GM12878 (cell line): ENCODE measurements at regions not wholly inside any gene's neighbourhood (a gene's known extent, or its start where the extent isn't known, plus 50 kb on each side); places are given as distances from the start of the nearest gene placed in this dataset.

Experiments used
- ESRRA ChIP-seq: IDR thresholded peaks from 2 replicates; pipeline ENCODE4 v1.6.1; 2012; ENCODE audit warnings: mild to moderate bottlenecking, low read length, improper control_type of control experiment
- EZH2 ChIP-seq: IDR thresholded peaks from 2 replicates; pipeline ENCODE4 v1.6.1; 2012; ENCODE audit warnings: low read depth, mild to moderate bottlenecking, control low read depth, inconsistent platforms, low read length, borderline replicate concordance; ENCODE audit not compliant: control insufficient read depth
- GATAD2B ChIP-seq: fragments of 450-650 bp; conservative IDR thresholded peaks from 2 replicates; pipeline ENCODE4 v1.6.1; 2017; ENCODE audit warnings: low read depth, mild to moderate bottlenecking, moderate library complexity
- POLR2A ChIP-seq: IDR thresholded peaks from 2 replicates; pipeline ENCODE4 v1.6.1; 2011; ENCODE audit warnings: low read depth, mild to moderate bottlenecking, low read length
- POLR2AphosphoS5 ChIP-seq: IDR thresholded peaks from 2 replicates; pipeline ENCODE4 v1.6.1; 2011; ENCODE audit warnings: mild to moderate bottlenecking, low read length, inconsistent platforms
- TF ChIP-seq, protein P1 (sequence below), 3 experiments: IDR thresholded peaks in 2 of 3; conservative IDR thresholded peaks in 1 of 3; 2 replicates each; pipeline ENCODE4 v1.5.1; 2011; ENCODE audit warnings: low read depth in 3 of 3, low read length in 3 of 3, mild to moderate bottlenecking in 3 of 3, control low read depth in 2 of 3, moderate library complexity in 2 of 3, inconsistent platforms in 1 of 3, mixed read lengths in 1 of 3; ENCODE audit not compliant: control insufficient read depth in 2 of 3, insufficient read depth in 1 of 3; ENCODE audit errors: extremely low read depth in 1 of 3

DNA sequence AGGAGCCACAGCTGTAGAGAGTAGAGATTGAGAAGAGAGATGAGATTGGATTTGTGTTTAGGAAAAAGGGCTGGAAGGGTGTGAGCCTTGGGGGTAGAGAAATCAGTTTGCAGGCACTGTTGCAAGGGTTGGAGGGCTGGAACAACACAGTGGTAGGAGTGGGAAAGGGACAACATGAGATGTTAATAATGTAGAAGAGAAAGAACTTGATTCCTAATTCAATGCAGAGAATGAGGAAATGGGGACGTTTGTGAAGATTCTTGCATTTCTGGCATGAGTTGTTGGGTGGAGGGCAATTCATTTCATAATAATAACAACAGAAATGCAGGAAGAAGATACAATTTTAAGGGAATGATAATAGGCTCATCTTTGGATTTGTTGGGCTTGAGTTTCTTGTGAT, 141.4 kb upstream of the TBX18 start:
- no peak for TF ChIP-seq GATAD2B
- TF ChIP-seq POLR2A, result no peak
- no peak for TF ChIP-seq ESRRA
- TF ChIP-seq EZH2, result no peak
- no peak for TF ChIP-seq POLR2AphosphoS5
- TF ChIP-seq, protein P1, sequence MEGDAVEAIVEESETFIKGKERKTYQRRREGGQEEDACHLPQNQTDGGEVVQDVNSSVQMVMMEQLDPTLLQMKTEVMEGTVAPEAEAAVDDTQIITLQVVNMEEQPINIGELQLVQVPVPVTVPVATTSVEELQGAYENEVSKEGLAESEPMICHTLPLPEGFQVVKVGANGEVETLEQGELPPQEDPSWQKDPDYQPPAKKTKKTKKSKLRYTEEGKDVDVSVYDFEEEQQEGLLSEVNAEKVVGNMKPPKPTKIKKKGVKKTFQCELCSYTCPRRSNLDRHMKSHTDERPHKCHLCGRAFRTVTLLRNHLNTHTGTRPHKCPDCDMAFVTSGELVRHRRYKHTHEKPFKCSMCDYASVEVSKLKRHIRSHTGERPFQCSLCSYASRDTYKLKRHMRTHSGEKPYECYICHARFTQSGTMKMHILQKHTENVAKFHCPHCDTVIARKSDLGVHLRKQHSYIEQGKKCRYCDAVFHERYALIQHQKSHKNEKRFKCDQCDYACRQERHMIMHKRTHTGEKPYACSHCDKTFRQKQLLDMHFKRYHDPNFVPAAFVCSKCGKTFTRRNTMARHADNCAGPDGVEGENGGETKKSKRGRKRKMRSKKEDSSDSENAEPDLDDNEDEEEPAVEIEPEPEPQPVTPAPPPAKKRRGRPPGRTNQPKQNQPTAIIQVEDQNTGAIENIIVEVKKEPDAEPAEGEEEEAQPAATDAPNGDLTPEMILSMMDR (IDR thresholded peaks at IDR 0.05 in 2 of 3, conservative IDR thresholded peaks at IDR 0.05 in 1 of 3; ENCODE audit: control insufficient read depth in 2 of 3, extremely low read depth in 1 of 3, insufficient read depth in 1 of 3, low read depth in 3 of 3, low read length in 3 of 3), result no peak
